ENCODE measurements at regions not wholly inside any gene's neighbourhood (a gene's known extent, or its start where the extent isn't known, plus 50 kb on each side); places are given as distances from the start of the nearest gene placed in this dataset.

GRCh38 chrX:115409551-115409950 lies 120.0 kb downstream of the LUZP4 start:
- no peak for TF ChIP-seq CTCF (IDR thresholded peaks at IDR 0.05 in 8 of 11, conservative IDR thresholded peaks at IDR 0.05 in 3 of 11)
- no peak for TF ChIP-seq POLR2A (IDR thresholded peaks at IDR 0.05)
- TF ChIP-seq POLR2AphosphoS5 (IDR thresholded peaks at IDR 0.05), result no peak
- intact Hi-C loops (cut with DNase I; ENCODE audit: low total_unique reads), result no loop called here
- Histone ChIP-seq H3K36me3 (no peaks in the 10 kb centered on the region), H3K4me3 (no peak overlapping the region), H3K9me3 (no peaks in the 10 kb centered on the region), H3K27me3 (replicated peaks in 1 of 7) (peaks cover 0 to 6% (median 0%) of the 10 kb centered on the region in 7 donors), H3K27ac (no peak overlapping the region), H3K4me1 (no peaks in the 10 kb centered on the region)
- no peak for DNase-seq
- WGBS, 5 donors, result 39 to 76% (median 54%) methylated on average over 1 of the region's 1 CpG

- no peak for DNase-seq
- peaks cover 0 to 6% (median 0%) of the 10 kb centered on the region in 7 donors for H3K27me3 ChIP-seq (replicated peaks in 1 of 7)
- WGBS, 5 donors, result 74 to 92% (median 79%) methylated on average over 5 of the region's 5 CpGs
Observed at GRCh38 chrX:115410731-115411428, 121.4 kb downstream of the LUZP4 start.

GRCh38 chrX:115413246-115413878 lies 123.8 kb downstream of the LUZP4 start:
- DNase-seq, result no peak
- no peak overlapping the region for H3K27ac ChIP-seq
- no peak overlapping the region for H3K4me3 ChIP-seq
- 68 to 84% (median 80%) methylated on average over 7 of the region's 7 CpGs for WGBS, 5 donors
- intact Hi-C loops (cut with DNase I; ENCODE audit: low total_unique reads), result no loop called here
- H3K4me1 ChIP-seq, result no peaks in the 10 kb centered on the region
- TF ChIP-seq POLR2AphosphoS5 (IDR thresholded peaks at IDR 0.05), result no peak
- no peak for TF ChIP-seq CTCF (IDR thresholded peaks at IDR 0.05 in 8 of 11, conservative IDR thresholded peaks at IDR 0.05 in 3 of 11)
- no peaks in the 10 kb centered on the region for H3K36me3 ChIP-seq
- peaks cover 0 to 9% (median 0%) of the 10 kb centered on the region in 7 donors for H3K27me3 ChIP-seq (replicated peaks in 1 of 7)
- no peaks in the 10 kb centered on the region for H3K9me3 ChIP-seq

More at GRCh38 chrX:115410731-115411428, 121.4 kb downstream of the LUZP4 start:
- Histone ChIP-seq H3K4me1 (no peaks in the 10 kb centered on the region), H3K4me3 (no peak overlapping the region), H3K36me3 (no peaks in the 10 kb centered on the region), H3K27ac (no peak overlapping the region), H3K9me3 (no peaks in the 10 kb centered on the region)
- intact Hi-C loops (cut with DNase I; ENCODE audit: low total_unique reads), result no loop called here
- no peak for TF ChIP-seq CTCF (IDR thresholded peaks at IDR 0.05 in 8 of 11, conservative IDR thresholded peaks at IDR 0.05 in 3 of 11)
- TF ChIP-seq POLR2A (IDR thresholded peaks at IDR 0.05), result no peak
- no peak for TF ChIP-seq POLR2AphosphoS5 (IDR thresholded peaks at IDR 0.05)

- Histone ChIP-seq H3K27me3 (replicated peaks in 1 of 7) (peaks cover 0 to 4% (median 0%) of the 10 kb centered on the region in 7 donors), H3K27ac (no peak overlapping the region), H3K9me3 (peaks cover 0 to under 1% (median 0%) of the 10 kb centered on the region in 8 donors), H3K36me3 (no peaks in the 10 kb centered on the region), H3K4me3 (no peak overlapping the region), H3K4me1 (no peaks in the 10 kb centered on the region)
- TF ChIP-seq CTCF (IDR thresholded peaks at IDR 0.05 in 8 of 11, conservative IDR thresholded peaks at IDR 0.05 in 3 of 11) (no peak), POLR2A (IDR thresholded peaks at IDR 0.05) (no peak), POLR2AphosphoS5 (IDR thresholded peaks at IDR 0.05) (no peak)
- 72 to 93% (median 87%) methylated on average over 5 of the region's 5 CpGs for WGBS, 5 donors
- no peak for DNase-seq
- intact Hi-C loops (cut with DNase I; ENCODE audit: low total_unique reads), result no loop called here
Observed at GRCh38 chrX:115419069-115419468, 129.6 kb downstream of the LUZP4 start.

Data from spleen (tissue), 11 donors.